HepG2 (cell line): ENCODE measurements at regions not wholly inside any gene's neighbourhood (a gene's known extent, or its start where the extent isn't known, plus 50 kb on each side); places are given as distances from the start of the nearest gene placed in this dataset.

Experiments used
- ATAC-seq: fragments of 200-7000 bp; cut with Tn5 transposase; 3 replicates; pipeline ENCODE4 v1.9.1; 2020; ENCODE audit warnings: mild to moderate bottlenecking, moderate library complexity
- BruUV-seq: library from RNA; stranded (reverse); fragments of 400-500 nt; replicated peaks from 2 replicates; lab custom pipeline; 2021; lab: Mats Ljungman, UMichigan
- CTCF ChIA-PET: fragments of 300-600 bp; formaldehyde crosslinking; extraction: SDS; loops from one replicate; lab custom pipeline; 2021; ENCODE audit warnings: low total read pairs, inconsistent platforms, low intra/inter-chr PET ratio; lab: Yijun Ruan, JAX
- POLR2A ChIA-PET: fragments of 350-600 bp; sonication (Branson Sonifier 250); formaldehyde crosslinking; loops from one replicate; lab custom pipeline; 2020; ENCODE audit warnings: antibody characterized with exemption, inconsistent platforms; lab: Yijun Ruan, JAX
- DNase-seq: peaks from one replicate; pipeline ENCODE4 v3.0.0-alpha.2; 2015; ENCODE audit warnings: low spot score
- FAIRE-seq: peaks from 3 replicates; lab custom pipeline; 2011; peaks lifted over from hg19 to GRCh38; lab: Jason Lieb, UNC
- H2AFZ ChIP-seq: one replicate; pipeline ENCODE4 v1.6.1; 2011; ENCODE audit warnings: low read length, inconsistent platforms
- H3K27ac ChIP-seq: fragments of 300-600 bp; 3 replicates; pipeline ENCODE4 v1.8.0; 2011; ENCODE audit warnings: mixed run types, mild to moderate bottlenecking, mixed read lengths, low read length, inconsistent platforms; ENCODE audit not compliant: insufficient read depth; ENCODE audit errors: extremely low read length
- H3K27me3 ChIP-seq, 2 experiments: fragments of 200-600 bp in 1 of 2; 2 replicates in 1 of 2; 3 replicates in 1 of 2; pipeline versions ENCODE4 v1.6.0 to v1.8.0; 2011; ENCODE audit warnings: low read length in 2 of 2, mild to moderate bottlenecking in 2 of 2, moderate library complexity in 2 of 2, inconsistent platforms in 1 of 2; ENCODE audit not compliant: insufficient read depth in 2 of 2, control insufficient read depth in 1 of 2
- H3K36me3 ChIP-seq, 2 experiments: fragments of 200-600 bp in 1 of 2; replicated peaks in 1 of 2; 2 replicates in 1 of 2; 3 replicates in 1 of 2; pipeline versions ENCODE4 v1.5.1 to v1.8.0; 2011; ENCODE audit warnings: low read length in 2 of 2, inconsistent platforms in 1 of 2; ENCODE audit not compliant: insufficient read depth in 2 of 2, control insufficient read depth in 1 of 2
- H3K4me1 ChIP-seq: 2 replicates; pipeline ENCODE4 v1.5.1; 2012; ENCODE audit warnings: low read length, inconsistent platforms; ENCODE audit not compliant: insufficient read depth
- H3K4me2 ChIP-seq: 2 replicates; pipeline ENCODE4 v1.6.0; 2011; ENCODE audit warnings: low read depth, low read length, inconsistent platforms
- H3K4me3 ChIP-seq, 3 experiments: fragments of 200-600 bp in 1 of 3; sonication (generic), shearing (Covaris generic) in 1 of 3; replicated peaks in 1 of 3; 2 replicates each; pipeline ENCODE4 v1.5.1; 2011 to 2016; ENCODE audit warnings: low read length in 3 of 3, inconsistent platforms in 2 of 3, low read depth in 2 of 3, mild to moderate bottlenecking in 2 of 3, control low read depth in 1 of 3, mixed read lengths in 1 of 3; ENCODE audit not compliant: insufficient read depth in 1 of 3
- H3K79me2 ChIP-seq: one replicate; pipeline ENCODE4 v1.6.1; 2011; ENCODE audit warnings: low read length, inconsistent platforms; ENCODE audit not compliant: insufficient read depth
- H3K9ac ChIP-seq: 2 replicates; pipeline ENCODE4 v1.6.0; 2011; ENCODE audit warnings: mild to moderate bottlenecking, low read depth, low read length, inconsistent platforms; ENCODE audit not compliant: insufficient read depth
- H3K9me3 ChIP-seq: 2 replicates; pipeline ENCODE4 v1.5.1; 2012; ENCODE audit warnings: mild to moderate bottlenecking, low read length
- H4K20me1 ChIP-seq: 2 replicates; pipeline ENCODE4 v1.6.0; 2011; ENCODE audit warnings: inconsistent platforms, mild to moderate bottlenecking, low read length, moderate library complexity; ENCODE audit not compliant: insufficient read depth
- DMAP1 ChIP-seq: IDR thresholded peaks from 2 replicates; pipeline ENCODE4 v1.6.1; 2016
- HMGXB3 ChIP-seq: sonication (generic); formaldehyde crosslinking; IDR thresholded peaks from 2 replicates; pipeline ENCODE4 v1.4.0; 2020; ENCODE audit warnings: missing genetic modification reagents, borderline replicate concordance
- MBNL3 ChIP-seq: fragments of 250-450 bp; sonication (Bioruptor Pico); conservative IDR thresholded peaks from 2 replicates; pipeline ENCODE4 v1.8.0; 2022; ENCODE audit warnings: mild to moderate bottlenecking, inconsistent platforms
- RAD51 ChIP-seq: fragments of 450-650 bp; IDR thresholded peaks from 2 replicates; pipeline ENCODE4 v1.6.1; 2016; ENCODE audit warnings: borderline replicate concordance
- ZBTB7A ChIP-seq: sonication (generic); formaldehyde crosslinking; IDR thresholded peaks from 2 replicates; pipeline ENCODE4 v1.8.0; 2022; ENCODE audit warnings: mild to moderate bottlenecking, missing genetic modification reagents
- ZC3H13 ChIP-seq: sonication (generic); formaldehyde crosslinking; IDR thresholded peaks from 2 replicates; pipeline ENCODE4 v1.8.1; 2023; ENCODE audit warnings: mild to moderate bottlenecking, missing genetic modification reagents, moderate library complexity
- ZKSCAN1 ChIP-seq: fragments of 150-350 bp; IDR thresholded peaks from 2 replicates; pipeline ENCODE4 v1.6.1; 2014; ENCODE audit warnings: low read length
- ZNF180 ChIP-seq: sonication (generic); formaldehyde crosslinking; IDR thresholded peaks from 2 replicates; pipeline ENCODE4 v1.4.0; 2020; ENCODE audit warnings: low read depth, missing genetic modification reagents, borderline replicate concordance
- ZNF362 ChIP-seq: sonication (generic); formaldehyde crosslinking; IDR thresholded peaks from 2 replicates; pipeline ENCODE4 v1.4.0; 2020; ENCODE audit warnings: missing genetic modification reagents, mild to moderate bottlenecking, borderline replicate concordance
- WGBS: methylation state at CpG from one replicate; pipeline ENCODE4 v1.1.6; 2017; ENCODE audit warnings: low lambda C conversion rate; 5-methylcytosine and 5-hydroxymethylcytosine counted together
- in situ Hi-C: cut with HindIII; loops from 2 replicates; pipeline ENCODE4 v1.10.0; 2017; ENCODE audit warnings: low pct_unique_long_range_greater_than_20kb; ENCODE audit not compliant: extremely low pct_ligation_motif_present
- intact Hi-C: fragments of 100-400 bp; cut with micrococcal nuclease; formaldehyde crosslinking; loops from one replicate; pipeline ENCODE4 v1.10.0; 2022; ENCODE audit not compliant: unreplicated experiment

DNA sequence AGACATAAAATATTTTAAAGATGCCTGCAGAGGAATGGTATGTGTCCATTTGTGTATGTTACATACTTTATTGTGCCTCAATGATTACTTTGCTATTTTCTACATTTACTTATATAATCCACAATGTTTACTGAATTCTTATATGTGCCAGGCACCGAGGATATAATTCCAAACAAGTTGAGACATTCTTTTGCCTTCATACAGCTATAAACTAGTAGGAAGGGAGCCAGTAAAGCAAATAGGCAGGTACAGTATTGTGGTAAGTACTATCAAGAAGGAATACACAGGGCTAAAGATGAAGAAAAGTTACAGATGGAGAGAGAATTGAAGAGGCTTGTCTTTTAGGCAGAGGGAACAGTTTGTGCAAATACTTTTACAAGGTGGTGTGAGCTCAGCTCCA lies 131.6 kb downstream of the DISP1 start:
- H2AFZ ChIP-seq: no peak overlapping the region
- TF ChIP-seq HMGXB3 (no peak), DMAP1 (no peak), RAD51 (no peak), ZKSCAN1 (no peak), ZBTB7A (no peak), ZC3H13 (CRISPR knock-in tag) (no peak), ZNF362 (no peak), ZNF180 (no peak), MBNL3 (no peak)
- H3K36me3 ChIP-seq: no peaks in the 10 kb centered on the region
- no peak overlapping the region for H3K27ac ChIP-seq
- FAIRE-seq (no peak), DNase-seq (no peak), ATAC-seq (no peak)
- no peak overlapping the region for H3K4me2 ChIP-seq
- no peaks in the 10 kb centered on the region for H3K27me3 ChIP-seq
- in situ Hi-C loops: no loop called here
- BruUV-seq: no TSS peak
- H3K4me1 ChIP-seq: no peaks in the 10 kb centered on the region
- H3K79me2 ChIP-seq: no peaks in the 10 kb centered on the region
- H4K20me1 ChIP-seq: no peaks in the 10 kb centered on the region
- H3K9me3 ChIP-seq: no peaks in the 10 kb centered on the region
- no peak overlapping the region for H3K9ac ChIP-seq
- ChIA-PET CTCF (no interaction called here), POLR2A (no interaction called here)
- WGBS: 80% methylated on average over 1 of the region's 1 CpG
- intact Hi-C loops: no loop called here
- no peak overlapping the region for H3K4me3 ChIP-seq
